GM04504 (cell line): ENCODE measurements at regions not wholly inside any gene's neighbourhood (a gene's known extent, or its start where the extent isn't known, plus 50 kb on each side); places are given as distances from the start of the nearest gene placed in this dataset.
"Not testable (repeated sequence)": the region's sequence is repeated elsewhere in the genome, so short reads cannot be mapped to it uniquely, and the experiment has no call there.

Source experiments
- DNase-seq: peaks from one replicate; pipeline ENCODE4 v3.0.0-alpha.2; 2012; ENCODE audit warnings: low read depth

DNA sequence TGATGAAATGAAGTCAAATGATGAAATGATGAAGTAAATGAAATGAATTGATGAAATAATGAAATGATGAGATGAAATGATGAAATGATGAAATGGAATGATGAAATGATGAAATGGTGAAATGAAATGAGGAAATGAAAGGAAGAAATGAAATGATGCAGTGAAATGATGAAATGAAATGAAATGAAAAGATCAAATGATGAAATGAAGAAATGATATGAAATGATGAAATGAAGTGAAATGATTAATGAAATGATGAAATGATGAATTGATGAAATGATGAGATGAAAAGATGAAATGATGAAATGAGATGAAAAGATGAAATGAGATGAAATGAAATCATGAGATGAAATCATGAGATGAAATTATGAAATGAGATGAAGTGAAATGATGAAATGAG, 139.2 kb upstream of the ERV3-1 start:
- not testable (repeated sequence) for DNase-seq

DNA sequence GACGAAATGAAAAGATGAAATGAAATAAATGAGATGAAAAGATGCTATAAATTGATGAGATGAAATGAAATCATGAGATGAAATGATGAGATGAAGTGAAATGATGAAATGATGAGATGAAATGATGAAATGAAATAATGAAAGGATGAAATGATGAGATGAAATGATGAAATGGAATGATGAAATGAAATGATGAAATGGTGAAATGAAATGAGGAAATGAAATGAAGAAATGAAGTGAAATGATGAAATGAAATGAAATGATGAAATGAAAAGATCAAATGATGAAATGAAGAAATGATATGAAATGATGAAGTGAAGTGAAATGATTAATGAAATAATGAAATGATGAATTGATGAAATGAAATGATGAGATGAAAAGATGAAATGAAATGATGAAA, 138.5 kb upstream of the ERV3-1 start:
- not testable (repeated sequence) for DNase-seq

DNA sequence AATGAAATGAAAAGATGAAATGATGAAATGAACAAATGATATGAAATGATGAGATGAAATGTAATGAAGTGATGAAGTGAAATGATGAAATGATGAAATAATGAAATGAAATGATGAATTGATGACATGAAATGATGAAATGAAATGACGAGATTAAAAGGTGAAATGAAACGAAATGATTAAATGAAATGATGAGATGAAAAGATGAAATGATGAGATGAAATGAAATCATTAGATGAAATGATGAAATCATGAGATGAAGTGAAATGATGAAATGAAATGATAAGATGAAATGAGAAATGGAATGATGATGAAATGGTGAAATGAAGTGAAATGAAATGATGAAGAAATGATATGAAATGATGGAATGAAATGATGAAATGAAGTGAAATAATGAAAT, 138.1 kb upstream of the ERV3-1 start:
- not testable (repeated sequence) for DNase-seq

DNA sequence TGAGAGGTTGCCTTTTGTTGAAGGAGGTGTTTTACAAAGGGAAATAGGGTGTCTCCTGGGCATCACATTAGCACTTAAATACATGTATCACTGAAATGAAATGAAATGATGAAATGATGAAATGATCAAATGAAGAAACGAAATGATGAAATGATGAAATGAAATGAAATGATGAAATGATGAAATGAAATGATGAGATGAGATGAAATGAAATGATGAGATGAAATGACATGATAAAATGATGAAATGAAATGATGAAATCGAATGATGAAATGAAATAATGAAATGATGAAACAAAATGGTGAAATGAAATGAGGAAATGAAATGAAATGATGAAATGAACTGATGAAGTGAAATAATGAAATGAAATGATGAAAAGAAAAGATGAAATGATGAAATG, 137.6 kb upstream of the ERV3-1 start:
- DNase-seq, result not testable (repeated sequence)

DNA sequence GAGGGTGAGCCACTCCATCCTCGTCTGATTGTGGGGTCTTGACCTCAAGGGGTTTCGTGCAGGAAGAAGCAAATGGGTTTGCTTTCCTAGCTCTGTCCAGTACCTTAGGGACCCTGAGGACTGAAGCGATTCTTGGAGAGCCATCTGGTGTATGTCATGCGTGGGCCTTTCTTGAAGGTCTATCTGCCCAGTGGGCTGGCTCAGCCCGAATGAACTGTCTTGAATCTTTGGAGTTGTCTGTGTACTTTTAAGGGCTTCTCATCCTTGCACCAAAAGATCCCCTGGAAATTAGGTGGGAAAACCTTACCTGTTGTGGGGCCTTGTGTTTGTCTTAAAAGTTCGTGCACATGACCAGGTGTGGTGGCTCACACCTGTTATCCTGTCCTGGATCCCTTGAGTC, 135.4 kb upstream of the ERV3-1 start:
- DNase-seq, result not testable (repeated sequence)

DNA sequence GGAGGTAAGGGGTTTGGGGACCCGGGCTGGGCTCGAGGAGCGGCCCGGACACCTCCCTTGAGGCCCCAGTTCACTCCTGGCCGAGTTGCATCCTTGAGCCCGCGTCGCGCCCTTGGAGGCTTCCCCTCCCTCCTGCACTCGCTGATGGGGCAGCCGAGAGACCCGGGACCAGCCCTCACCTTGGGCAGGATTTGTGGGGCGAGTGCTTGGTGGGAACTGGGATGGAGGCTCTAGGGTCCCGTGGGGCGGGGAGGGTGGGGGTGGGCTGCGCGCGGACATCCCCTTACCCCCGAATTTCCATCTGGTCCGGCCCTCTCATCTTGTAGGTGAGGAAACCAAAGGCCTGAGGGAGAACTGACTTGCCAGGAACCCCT, 134.9 kb upstream of the ERV3-1 start:
- DNase-seq, result not testable (repeated sequence)

DNA sequence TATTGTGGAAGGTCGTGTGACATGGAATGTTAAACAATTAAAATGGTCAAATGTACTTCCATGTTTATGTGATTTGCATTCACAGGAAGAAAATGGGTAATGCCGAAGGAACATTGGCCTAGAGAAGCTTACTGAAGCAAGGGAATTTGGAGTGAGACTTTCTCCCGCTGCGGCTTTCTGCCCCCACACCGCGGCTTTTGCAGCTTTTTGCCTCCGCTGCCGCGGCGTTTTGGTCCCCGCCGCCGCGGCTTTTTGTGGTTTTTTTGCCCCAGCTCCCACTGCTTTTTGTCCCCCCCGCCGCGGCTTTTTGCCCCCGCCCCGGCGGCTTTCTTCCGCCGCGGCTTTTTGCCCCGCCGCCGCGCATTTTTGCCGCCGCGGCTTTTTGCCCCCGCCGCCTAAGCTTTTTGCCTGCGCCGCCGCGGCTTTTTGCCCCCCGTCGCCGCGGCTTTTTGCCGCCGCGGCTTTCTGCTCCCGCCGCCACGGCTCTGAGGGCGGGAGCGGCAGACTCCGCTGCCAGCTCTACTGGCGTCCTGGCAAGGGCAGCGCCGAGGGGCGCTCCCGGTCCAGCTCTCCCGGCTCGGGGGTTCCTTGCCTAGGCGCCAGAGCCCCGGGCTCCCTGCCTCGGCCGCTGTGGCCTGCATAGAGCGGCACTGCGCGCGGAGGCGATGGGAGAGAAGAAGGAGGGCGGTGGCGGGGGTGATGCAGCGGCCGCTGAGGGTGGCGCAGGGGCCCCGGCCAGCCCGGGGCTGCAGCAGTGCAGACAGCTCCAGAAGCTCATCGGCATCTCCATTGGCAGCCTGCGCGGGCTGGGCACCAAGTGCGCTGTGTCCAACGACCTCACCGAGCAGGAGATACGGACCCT, 134.3 kb upstream of the ERV3-1 start:
- not testable (repeated sequence) for DNase-seq

DNA sequence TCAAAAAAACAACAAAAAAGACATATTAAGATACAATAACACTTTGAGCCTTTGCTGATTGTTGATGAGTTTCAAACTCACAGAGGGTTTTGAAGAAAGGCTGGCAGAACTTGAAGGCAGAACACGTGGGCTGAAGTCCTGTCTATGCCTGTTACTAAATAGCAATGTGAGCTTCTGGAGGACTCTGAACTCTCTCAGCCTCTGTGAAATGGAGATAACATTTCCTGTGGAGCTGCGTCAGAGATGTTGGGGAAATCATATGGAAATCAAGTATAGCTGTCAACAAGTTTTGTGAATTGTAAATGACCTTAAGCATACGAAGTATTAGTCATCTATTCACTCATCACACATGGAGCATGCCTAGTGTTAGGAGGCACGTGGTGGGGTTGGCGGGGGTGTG, 130.4 kb upstream of the ERV3-1 start:
- DNase-seq, result not testable (repeated sequence)

DNA sequence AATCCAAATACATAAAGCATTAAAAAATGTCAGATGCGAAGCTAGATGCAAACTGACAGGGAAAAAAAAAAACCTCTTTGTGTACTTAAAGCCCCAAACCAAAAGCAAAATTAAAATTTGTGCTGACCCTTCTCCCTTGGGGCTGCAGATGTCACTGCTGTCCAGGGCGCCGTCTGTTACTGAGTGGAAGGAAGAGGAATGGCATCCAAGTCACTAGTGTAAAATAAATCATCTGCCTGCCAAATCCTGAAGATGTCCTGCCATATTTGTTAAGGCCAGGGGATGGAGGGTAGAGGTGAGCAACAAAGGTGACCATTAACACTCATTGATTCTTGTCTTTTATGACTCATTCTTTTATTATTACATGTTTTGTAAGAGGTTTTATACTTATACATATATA, 126.6 kb upstream of the ERV3-1 start:
- DNase-seq, result not testable (repeated sequence)

DNA sequence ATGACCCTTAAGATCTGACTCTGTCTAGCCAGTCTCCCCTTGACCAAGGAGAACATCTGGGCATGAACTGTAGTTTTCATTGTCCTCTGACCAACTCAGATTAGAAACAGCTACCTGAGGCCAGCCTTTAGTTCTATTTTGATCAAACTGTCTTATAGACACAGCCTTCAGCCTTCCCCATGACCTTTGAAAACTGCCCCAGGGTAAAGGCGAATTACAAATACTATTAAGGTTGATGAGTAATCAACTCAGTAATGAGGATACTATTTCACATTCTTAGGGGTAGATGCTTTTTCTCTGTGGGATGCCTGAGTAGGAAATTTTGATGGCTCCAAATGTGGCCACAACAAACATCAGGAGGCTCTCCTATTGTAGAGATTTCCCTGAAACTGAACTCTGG, 125.8 kb upstream of the ERV3-1 start:
- not testable (repeated sequence) for DNase-seq

DNA sequence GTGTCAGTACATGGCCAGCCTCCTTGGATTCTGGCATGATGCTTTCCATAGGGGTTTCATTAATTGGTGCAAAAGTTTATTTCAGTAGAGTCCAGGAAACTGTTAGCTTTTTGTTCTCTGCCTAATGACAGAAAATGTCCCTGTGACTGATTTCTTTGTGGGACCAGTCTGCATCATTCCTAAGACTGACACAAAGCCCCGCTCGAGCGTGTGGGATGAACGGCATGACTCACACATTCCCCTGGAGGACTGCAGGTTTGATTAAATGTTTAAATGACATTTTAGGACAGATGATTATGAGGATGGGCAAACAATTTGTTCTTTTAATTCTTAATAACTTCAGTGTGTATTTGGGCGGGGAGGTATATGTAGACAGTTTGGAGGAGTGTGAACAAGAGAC, 120.9 kb upstream of the ERV3-1 start:
- not testable (repeated sequence) for DNase-seq

DNA sequence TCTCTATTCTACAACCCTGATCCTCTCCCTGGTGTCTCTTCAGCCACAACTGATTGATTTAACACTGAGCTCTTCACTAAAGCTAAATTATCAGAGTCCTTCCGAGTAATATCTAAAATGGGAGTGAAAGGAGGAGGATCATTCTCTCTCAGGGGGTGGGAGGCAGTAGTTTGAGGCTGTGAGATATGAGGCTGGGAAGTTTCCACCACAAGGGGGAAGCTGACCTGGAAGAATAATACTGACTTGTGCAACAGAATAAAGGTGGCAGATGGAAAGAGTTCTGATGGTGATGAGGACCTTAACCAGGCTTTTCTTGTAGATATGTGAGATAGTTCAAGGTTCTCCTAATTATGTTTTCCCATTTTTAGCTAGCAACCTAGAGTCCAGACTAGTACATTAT, 118.1 kb upstream of the ERV3-1 start:
- not testable (repeated sequence) for DNase-seq

DNA sequence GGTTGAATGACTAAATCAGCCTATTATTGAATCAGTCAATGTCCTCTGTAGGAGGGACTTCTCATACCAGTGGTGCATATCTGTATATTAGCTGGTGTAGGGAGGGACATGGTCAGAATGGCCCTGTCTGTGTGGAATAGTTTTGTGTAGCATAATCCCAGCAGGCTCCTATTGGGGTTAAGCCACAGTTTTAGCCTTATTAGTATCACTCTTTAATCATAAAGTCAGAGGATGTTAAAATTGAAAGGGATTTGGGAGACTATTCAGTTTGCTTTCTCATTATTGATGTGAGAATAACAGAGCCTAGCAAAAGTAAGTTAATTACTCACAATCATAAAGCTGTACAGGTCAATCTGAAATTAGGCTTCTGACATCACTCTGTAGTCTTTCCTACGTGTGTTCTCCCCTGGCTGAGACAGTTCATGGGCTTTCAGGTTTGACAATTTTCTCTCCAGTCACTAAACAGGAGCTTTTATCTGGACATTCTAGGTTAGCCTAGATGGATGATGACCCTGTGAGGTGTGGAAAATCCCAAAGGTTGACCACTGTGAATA, 99.2 kb upstream of the ERV3-1 start:
- not testable (repeated sequence) for DNase-seq

DNA sequence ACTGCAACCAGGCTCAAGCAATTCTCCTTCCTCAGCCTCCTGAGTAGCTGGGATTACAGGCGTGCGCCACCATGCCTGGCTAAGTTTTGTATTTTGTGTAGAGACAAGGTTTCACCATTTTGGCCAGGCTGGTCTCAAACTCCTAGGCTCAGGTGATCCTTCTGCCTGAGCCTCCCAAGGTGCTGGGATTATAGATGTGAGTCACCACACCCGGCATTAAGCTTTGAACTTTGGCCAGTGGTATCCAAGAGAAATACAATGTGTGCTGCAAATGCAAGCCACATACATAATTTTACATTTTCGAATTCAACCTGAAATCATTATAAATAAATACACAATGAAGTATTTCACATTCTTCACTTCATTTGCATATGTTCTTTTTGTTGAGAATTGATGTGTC, 94.0 kb upstream of the ERV3-1 start:
- DNase-seq, result not testable (repeated sequence)

DNA sequence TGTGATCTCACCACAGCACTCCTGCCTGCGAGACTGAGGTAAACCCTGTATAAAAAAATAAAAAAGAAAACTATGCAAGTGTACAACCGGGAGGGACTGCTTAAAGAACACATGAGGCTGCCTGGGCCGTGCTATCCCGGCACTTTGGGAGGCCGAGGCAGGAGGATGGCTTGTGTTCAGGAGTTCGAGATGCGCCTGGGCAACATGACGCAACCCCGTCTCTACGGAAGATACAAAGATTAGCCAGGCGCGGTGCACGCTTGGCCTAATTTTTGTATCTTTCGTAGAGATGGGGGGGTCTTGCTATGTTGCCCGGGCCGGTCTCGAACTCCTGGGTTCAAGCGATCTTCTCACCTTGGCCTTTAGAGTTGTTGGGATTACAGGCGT, 75.2 kb upstream of the ERV3-1 start:
- DNase-seq, result not testable (repeated sequence)

DNA sequence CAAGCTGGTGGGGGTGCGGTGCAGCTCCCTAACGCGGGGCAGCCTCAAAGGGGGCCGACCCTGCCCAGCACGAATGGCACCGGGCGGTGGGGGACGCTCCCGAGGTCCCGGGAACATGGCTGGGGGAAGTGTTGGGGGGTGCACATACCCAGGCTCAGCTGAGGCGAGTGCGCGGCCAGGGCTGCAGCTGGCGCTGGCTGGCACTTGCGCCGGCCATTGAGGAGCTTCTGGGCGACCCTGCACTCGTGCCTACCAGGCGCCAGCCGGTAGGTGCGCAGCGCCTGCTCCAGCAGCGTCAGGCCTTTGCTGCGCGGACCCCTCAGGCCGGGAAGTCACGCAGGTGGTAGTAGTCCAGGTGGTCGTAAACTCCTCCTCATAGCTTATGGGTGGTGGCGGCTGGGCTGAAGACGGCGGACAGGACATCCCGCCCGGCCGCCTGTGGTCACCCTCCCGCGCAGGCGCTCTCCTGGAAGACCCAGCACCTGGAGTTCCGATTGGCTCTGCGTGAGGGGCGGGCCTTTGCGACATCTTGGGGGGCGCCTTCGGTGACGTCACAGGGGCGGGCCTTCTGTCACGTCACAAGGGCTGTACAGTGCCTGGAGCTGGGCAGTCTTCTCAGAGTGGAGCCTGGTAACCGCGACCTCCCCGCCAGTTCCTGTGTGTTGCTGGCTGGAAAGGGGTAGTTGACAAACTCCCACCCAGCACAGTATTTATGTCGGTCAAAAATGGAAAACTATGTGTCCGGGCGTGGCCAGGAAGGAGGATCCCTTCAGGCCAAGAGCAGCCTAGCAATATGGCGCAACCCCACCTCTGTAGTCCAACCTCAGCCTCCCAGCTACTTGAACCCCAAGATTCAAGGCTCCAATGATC, 74.5 kb upstream of the ERV3-1 start:
- peak; percentile 54 for DNase-seq

DNA sequence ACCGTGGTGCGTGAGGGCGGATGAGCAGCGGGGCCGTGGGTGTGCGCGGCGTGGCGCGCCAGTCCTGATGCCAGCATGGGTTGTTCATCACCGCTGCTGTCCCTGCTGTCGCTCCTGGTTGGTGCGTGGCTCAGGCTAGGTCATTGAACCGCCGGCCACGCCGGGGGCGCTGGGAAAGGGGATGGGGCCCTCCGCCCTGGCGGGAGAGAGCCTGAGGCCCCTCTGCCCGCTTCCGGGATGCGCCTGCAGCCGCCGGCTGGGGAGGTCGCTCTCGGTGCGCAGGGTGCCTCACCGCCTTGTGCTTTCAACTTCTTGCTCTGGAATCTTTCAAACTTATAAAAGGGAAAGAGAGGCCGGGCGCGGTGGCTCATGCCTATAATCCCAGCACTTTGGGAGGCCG, 68.5 kb upstream of the ERV3-1 start:
- DNase-seq, result not testable (repeated sequence)

DNA sequence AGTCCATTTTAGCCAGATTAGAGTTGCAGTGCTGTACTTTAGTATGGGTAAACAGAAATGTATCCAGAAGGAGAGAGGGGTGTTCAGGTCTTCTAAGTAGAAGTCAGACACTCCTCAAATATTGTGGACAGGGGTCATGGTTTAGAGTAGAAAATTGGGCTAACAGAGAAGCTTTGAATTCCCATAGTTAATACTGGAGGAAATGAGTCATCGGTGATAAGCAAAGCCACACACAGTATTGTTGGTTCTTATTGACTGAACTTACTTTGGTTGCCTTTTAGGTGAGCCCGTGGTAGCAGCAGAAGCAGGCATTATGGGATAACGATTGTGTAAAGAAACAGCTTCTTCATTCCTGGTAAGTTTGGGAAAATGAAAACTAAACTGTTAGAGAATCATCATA, 66.7 kb upstream of the ERV3-1 start:
- DNase-seq, result not testable (repeated sequence)

DNA sequence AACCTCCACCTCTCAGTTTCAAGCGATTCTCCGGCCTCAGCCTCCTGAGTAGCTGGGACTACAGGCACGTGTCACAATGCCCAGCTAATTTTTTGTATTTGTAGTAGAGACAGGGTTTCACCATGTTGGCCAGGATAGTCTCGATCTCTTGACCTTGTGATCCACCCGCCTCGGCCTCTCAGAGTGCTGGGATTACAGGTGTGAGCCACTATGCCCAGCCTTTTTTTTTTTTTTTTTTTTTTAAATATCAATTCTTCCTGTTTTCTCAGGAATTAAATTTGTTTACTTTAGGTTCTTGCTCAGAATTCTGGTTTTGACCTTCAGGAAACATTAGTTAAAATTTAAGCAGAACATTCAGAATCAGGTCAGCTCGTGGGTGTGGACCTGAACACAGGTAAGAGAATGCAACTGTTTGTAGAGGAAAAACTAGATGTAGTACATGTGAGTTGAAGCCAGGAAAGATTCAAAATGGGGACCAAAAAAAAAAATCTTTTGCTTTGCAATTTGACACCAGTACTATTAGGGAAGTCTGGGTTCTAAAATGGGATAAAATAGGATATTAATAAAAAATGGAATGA, 65.5 kb upstream of the ERV3-1 start:
- not testable (repeated sequence) for DNase-seq

DNA sequence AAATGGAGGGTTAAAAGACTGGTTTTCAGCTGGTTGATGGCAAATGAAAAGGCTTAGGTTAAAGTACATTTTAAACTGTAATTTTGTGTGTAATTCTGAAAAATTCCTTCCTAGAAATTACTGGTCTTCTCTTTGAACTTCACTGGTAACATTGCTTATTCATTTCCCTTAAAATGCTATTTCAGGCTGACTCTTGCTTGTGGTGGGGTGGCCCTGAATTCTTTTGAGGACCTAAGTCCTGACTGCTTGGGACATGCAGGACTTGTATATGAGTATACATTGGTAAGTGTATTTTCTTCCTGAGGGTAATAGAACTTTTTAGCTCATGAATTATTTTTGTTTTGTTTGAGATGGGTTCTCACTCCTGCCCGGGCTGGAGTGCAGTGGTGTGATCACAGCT, 63.0 kb upstream of the ERV3-1 start:
- not testable (repeated sequence) for DNase-seq

DNA sequence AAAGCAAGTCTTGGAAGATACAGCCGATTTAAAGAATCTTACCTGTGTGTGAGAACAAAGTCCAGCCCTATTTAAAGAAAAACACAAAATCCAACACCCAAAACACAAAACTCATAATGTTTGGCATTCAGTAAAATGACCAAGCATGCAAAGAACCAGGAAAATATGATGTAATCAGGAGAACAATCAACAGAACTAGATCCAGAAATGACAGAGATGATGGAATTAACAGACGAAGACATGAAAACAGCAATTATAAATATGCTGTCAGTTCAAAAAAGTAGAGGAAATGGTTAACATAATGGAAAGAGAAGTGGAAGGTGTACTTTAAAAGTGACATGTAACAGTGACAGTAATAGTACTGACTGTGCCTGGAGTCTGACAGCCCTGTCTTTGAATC, 56.1 kb upstream of the ERV3-1 start:
- not testable (repeated sequence) for DNase-seq

DNA sequence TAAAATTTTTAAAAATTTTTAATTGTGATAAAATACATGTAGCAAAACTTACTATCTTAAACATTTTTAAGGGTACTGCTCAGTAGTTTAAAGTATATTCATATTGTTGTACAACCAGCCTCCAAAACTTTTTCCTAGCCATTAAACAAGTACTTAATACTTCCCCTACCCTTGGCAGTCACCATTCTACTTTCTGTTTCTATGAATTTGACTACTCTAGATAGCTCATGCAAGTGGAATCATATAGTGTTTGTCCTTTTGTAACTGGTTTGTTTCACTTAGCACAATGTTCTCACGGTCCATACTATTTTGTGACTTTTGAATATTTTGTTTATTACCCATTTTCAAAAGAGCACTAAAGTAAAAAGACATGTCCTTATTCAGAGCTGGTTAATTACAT, 52.8 kb upstream of the ERV3-1 start:
- not testable (repeated sequence) for DNase-seq
